ENCODE measurements at regions not wholly inside any gene's neighbourhood (a gene's known extent, or its start where the extent isn't known, plus 50 kb on each side); places are given as distances from the start of the nearest gene placed in this dataset.

DNA sequence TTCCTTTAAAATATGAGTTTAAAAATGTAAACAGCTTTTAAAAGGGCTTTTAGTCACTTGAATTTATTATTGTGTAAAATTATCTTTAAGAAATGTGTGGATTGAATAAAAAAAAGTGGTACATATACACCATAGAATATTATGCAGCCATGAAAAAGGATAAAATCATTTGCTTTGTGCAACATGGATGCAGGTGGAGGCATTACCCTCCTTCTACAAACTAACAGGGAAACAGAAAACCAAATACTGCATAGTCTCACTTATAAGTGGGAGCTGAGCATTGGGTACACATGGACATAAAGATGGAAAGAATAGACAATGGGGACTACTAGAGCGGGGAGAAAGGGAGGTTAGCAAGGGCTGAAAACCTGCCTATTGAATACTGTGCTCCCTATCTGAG is 999.3 kb downstream of the SLITRK5 start:
- TF ChIP-seq, protein P1, sequence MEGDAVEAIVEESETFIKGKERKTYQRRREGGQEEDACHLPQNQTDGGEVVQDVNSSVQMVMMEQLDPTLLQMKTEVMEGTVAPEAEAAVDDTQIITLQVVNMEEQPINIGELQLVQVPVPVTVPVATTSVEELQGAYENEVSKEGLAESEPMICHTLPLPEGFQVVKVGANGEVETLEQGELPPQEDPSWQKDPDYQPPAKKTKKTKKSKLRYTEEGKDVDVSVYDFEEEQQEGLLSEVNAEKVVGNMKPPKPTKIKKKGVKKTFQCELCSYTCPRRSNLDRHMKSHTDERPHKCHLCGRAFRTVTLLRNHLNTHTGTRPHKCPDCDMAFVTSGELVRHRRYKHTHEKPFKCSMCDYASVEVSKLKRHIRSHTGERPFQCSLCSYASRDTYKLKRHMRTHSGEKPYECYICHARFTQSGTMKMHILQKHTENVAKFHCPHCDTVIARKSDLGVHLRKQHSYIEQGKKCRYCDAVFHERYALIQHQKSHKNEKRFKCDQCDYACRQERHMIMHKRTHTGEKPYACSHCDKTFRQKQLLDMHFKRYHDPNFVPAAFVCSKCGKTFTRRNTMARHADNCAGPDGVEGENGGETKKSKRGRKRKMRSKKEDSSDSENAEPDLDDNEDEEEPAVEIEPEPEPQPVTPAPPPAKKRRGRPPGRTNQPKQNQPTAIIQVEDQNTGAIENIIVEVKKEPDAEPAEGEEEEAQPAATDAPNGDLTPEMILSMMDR (IDR thresholded peaks at IDR 0.05) = no peak
- TF ChIP-seq POLR2AphosphoS5 (IDR thresholded peaks at IDR 0.05) = no peak

All from sigmoid colon (tissue), 4 donors.